GM10266 (cell line): ENCODE measurements at regions not wholly inside any gene's neighbourhood (a gene's known extent, or its start where the extent isn't known, plus 50 kb on each side); places are given as distances from the start of the nearest gene placed in this dataset.

Source experiments
- DNase-seq: peaks from one replicate; pipeline ENCODE4 v3.0.0; 2012; ENCODE audit errors: extremely low spot score
- CTCF ChIP-seq: IDR thresholded peaks from 2 replicates; pipeline ENCODE4 v1.5.1; 2012; ENCODE audit warnings: mild to moderate bottlenecking, low read depth; ENCODE audit not compliant: control insufficient read depth, insufficient read depth; ENCODE audit errors: missing control alignments

DNA sequence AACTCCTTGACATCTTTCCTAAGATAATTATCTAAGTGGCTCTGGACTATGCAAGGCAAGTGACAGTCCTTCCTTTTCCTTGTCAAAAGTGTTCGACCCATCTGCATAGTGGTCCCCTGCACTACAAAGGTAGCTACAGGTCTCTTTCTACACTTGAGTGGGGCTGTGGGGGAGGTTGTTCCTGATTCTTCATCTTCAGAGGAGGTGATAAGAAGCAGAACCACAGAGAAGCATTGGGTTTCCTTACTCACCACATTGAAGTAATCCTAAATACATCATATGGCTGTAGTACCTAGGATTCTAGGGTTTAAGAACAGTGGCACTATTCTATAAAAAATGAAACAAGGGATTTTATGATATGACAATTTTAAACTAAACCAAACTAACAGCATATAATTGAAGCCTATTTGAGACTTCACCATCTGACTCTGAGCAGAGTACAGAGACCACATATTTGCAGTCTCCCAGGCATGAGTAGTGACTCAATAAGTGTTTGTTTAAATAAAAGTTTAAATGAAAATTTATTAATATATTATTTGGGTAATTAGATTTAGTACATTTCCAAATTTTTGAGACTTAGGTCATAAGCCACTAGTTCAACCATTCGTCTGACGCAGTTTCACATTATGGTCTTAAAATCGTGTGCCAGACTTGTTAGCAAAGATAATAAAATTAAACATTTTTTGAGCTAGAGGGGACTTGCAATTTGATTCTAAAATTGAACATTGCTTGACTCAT is 54.9 kb upstream of the NEK7 start:
- TF ChIP-seq CTCF: no peak
- DNase-seq: no peak

GRCh38 chr1:198102454-198102827 is 54.4 kb upstream of the NEK7 start:
- DNase-seq: no peak

DNA sequence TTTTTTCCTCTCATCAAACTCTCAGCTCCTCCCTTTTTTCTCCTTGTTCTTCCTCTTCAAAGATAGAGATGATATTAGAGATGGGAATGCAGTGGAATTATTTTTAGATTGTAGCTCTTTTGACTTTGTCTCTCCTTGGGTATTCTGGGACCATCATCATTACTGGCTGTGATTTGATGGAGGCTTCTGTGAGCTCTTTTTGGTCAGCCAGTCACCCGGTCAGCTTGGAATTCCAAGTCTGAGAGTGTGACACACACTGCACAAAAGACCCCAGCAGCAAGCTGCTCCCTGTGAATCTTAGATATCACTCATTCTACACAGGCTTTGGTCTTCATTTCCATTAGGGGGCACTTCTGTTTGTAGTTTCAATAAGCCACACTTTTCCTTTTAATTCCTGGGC is 51.6 kb upstream of the NEK7 start:
- DNase-seq: no peak
- TF ChIP-seq CTCF: no peak

More at GRCh38 chr1:198102454-198102827, 54.4 kb upstream of the NEK7 start:
- TF ChIP-seq CTCF: no peak

GRCh38 chr1:198106011-198106410 is 50.8 kb upstream of the NEK7 start:
- TF ChIP-seq CTCF: no peak
- DNase-seq: no peak
